HCT116 (cell line): ENCODE measurements at regions not wholly inside any gene's neighbourhood (a gene's known extent, or its start where the extent isn't known, plus 50 kb on each side); places are given as distances from the start of the nearest gene placed in this dataset.

Source experiments
- CBX3 ChIP-seq: IDR thresholded peaks from 2 replicates; pipeline ENCODE4 v1.6.1; 2012; ENCODE audit warnings: low read depth
- ELF1 ChIP-seq: IDR thresholded peaks from 2 replicates; pipeline ENCODE4 v1.6.1; 2012; ENCODE audit warnings: low read depth, borderline replicate concordance
- EZH2 ChIP-seq: fragments of 200-600 bp; sonication (generic); IDR thresholded peaks from 2 replicates; pipeline ENCODE4 v1.6.1; 2017; ENCODE audit warnings: antibody characterized with exemption, mixed run types
- POLR2A ChIP-seq: IDR thresholded peaks from 2 replicates; pipeline ENCODE4 v1.7.0; 2011; ENCODE audit warnings: borderline replicate concordance; ENCODE audit not compliant: insufficient read depth, insufficient read length; ENCODE audit errors: extremely low read depth
- POLR2AphosphoS5 ChIP-seq: IDR thresholded peaks from 2 replicates; pipeline ENCODE4 v1.6.1; 2011; ENCODE audit warnings: mild to moderate bottlenecking, low read depth, low read length, moderate library complexity
- RAD21 ChIP-seq: IDR thresholded peaks from 2 replicates; pipeline ENCODE4 v1.6.1; 2012; ENCODE audit warnings: low read depth, mild to moderate bottlenecking
- SP1 ChIP-seq: IDR thresholded peaks from 2 replicates; pipeline ENCODE4 v1.6.1; 2012; ENCODE audit warnings: low read depth
- SRF ChIP-seq: IDR thresholded peaks from 2 replicates; pipeline ENCODE4 v1.6.1; 2012; ENCODE audit warnings: low read depth
- ZNF274 ChIP-seq: fragments of 200-500 bp; sonication (Bioruptor generic); IDR thresholded peaks from 2 replicates; pipeline ENCODE4 v1.6.1; 2014; ENCODE audit warnings: mild to moderate bottlenecking, low read depth, low read length, inconsistent platforms
- TF ChIP-seq, protein P1 (sequence below): IDR thresholded peaks from 2 replicates; pipeline ENCODE4 v1.6.1; 2012
- TF ChIP-seq, protein P2 (sequence below), 3 experiments: fragments of 200-600 bp in 1 of 3; sonication (generic) in 1 of 3; IDR thresholded peaks in 2 of 3; conservative IDR thresholded peaks in 1 of 3; 2 replicates each; pipeline ENCODE4 v1.5.1; 2012 to 2017; ENCODE audit warnings: low read depth in 2 of 3, low read length in 2 of 3, antibody characterized with exemption in 1 of 3, borderline replicate concordance in 1 of 3, control low read depth in 1 of 3, mild to moderate bottlenecking in 1 of 3, mixed read lengths in 1 of 3, mixed run types in 1 of 3, moderate library complexity in 1 of 3; ENCODE audit not compliant: insufficient read depth in 1 of 3
- TF ChIP-seq, protein P3 (sequence below): IDR thresholded peaks from 2 replicates; pipeline ENCODE4 v1.6.1; 2012; ENCODE audit warnings: low read depth
- TF ChIP-seq, protein P4 (sequence below): IDR thresholded peaks from 2 replicates; pipeline ENCODE4 v1.6.1; 2012

DNA sequence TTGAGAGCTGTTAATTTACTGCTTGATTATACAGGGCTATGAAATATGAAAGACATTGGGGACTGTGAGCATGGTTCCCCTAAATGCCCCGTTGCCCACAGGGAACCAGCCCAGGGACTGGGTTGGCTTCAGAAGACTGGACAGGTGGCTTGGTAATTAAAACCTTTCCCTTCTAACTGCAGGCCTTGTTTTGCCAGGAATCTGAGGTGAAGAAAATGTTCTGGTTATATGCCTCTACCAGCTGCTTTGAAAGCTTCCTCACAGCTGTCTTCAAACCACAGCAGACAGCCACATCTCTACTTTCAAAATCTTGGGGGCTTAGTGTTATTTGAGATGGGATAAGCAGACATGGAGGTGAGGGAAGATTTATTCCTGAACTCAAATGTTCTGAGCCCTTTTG is 153.3 kb upstream of the SPRY4 start:
- TF ChIP-seq EZH2 (no peak), POLR2A (no peak), ZNF274 (no peak), CBX3 (no peak), SP1 (no peak), POLR2AphosphoS5 (no peak), SRF (no peak), ELF1 (no peak), RAD21 (no peak)
- TF ChIP-seq, protein P1, sequence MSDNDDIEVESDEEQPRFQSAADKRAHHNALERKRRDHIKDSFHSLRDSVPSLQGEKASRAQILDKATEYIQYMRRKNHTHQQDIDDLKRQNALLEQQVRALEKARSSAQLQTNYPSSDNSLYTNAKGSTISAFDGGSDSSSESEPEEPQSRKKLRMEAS, result no peak
- TF ChIP-seq, protein P2, sequence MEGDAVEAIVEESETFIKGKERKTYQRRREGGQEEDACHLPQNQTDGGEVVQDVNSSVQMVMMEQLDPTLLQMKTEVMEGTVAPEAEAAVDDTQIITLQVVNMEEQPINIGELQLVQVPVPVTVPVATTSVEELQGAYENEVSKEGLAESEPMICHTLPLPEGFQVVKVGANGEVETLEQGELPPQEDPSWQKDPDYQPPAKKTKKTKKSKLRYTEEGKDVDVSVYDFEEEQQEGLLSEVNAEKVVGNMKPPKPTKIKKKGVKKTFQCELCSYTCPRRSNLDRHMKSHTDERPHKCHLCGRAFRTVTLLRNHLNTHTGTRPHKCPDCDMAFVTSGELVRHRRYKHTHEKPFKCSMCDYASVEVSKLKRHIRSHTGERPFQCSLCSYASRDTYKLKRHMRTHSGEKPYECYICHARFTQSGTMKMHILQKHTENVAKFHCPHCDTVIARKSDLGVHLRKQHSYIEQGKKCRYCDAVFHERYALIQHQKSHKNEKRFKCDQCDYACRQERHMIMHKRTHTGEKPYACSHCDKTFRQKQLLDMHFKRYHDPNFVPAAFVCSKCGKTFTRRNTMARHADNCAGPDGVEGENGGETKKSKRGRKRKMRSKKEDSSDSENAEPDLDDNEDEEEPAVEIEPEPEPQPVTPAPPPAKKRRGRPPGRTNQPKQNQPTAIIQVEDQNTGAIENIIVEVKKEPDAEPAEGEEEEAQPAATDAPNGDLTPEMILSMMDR (IDR thresholded peaks at IDR 0.05 in 2 of 3, conservative IDR thresholded peaks at IDR 0.05 in 1 of 3; ENCODE audit: borderline replicate concordance in 1 of 3, insufficient read depth in 1 of 3, low read depth in 2 of 3, low read length in 2 of 3), result no peak
- TF ChIP-seq, protein P3, sequence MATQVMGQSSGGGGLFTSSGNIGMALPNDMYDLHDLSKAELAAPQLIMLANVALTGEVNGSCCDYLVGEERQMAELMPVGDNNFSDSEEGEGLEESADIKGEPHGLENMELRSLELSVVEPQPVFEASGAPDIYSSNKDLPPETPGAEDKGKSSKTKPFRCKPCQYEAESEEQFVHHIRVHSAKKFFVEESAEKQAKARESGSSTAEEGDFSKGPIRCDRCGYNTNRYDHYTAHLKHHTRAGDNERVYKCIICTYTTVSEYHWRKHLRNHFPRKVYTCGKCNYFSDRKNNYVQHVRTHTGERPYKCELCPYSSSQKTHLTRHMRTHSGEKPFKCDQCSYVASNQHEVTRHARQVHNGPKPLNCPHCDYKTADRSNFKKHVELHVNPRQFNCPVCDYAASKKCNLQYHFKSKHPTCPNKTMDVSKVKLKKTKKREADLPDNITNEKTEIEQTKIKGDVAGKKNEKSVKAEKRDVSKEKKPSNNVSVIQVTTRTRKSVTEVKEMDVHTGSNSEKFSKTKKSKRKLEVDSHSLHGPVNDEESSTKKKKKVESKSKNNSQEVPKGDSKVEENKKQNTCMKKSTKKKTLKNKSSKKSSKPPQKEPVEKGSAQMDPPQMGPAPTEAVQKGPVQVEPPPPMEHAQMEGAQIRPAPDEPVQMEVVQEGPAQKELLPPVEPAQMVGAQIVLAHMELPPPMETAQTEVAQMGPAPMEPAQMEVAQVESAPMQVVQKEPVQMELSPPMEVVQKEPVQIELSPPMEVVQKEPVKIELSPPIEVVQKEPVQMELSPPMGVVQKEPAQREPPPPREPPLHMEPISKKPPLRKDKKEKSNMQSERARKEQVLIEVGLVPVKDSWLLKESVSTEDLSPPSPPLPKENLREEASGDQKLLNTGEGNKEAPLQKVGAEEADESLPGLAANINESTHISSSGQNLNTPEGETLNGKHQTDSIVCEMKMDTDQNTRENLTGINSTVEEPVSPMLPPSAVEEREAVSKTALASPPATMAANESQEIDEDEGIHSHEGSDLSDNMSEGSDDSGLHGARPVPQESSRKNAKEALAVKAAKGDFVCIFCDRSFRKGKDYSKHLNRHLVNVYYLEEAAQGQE, result no peak
- TF ChIP-seq, protein P4, sequence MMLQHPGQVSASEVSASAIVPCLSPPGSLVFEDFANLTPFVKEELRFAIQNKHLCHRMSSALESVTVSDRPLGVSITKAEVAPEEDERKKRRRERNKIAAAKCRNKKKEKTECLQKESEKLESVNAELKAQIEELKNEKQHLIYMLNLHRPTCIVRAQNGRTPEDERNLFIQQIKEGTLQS, result no peak
